ENCODE measurements at regions not wholly inside any gene's neighbourhood (a gene's known extent, or its start where the extent isn't known, plus 50 kb on each side); places are given as distances from the start of the nearest gene placed in this dataset.

- no CpG with 5 or more reads among the region's 8 CpGs for WGBS (ENCODE audit: insufficient coverage, insufficient read length)
- H3K9me3 ChIP-seq (ENCODE audit: control insufficient read depth, insufficient read depth, low read length): no peaks in the 10 kb centered on the region
- H3K4me1 ChIP-seq (ENCODE audit: control insufficient read depth, insufficient read depth, low read length): no peaks in the 10 kb centered on the region
- peak; percentile 66 for DNase-seq (ENCODE audit: low read depth, low spot score)
- no peak overlapping the region for H3K4me3 ChIP-seq (ENCODE audit: low read length)
- no peaks in the 10 kb centered on the region for H3K36me3 ChIP-seq (ENCODE audit: control insufficient read depth, insufficient read depth, low read length)
- H3K27ac ChIP-seq (ENCODE audit: low read length): no peak overlapping the region
- H3K27me3 ChIP-seq (ENCODE audit: control insufficient read depth, insufficient read depth, low read length): no peaks in the 10 kb centered on the region
Measured at GRCh38 chr12:83823386-83824045, 1089.1 kb downstream of the SLC6A15 start.

DNA sequence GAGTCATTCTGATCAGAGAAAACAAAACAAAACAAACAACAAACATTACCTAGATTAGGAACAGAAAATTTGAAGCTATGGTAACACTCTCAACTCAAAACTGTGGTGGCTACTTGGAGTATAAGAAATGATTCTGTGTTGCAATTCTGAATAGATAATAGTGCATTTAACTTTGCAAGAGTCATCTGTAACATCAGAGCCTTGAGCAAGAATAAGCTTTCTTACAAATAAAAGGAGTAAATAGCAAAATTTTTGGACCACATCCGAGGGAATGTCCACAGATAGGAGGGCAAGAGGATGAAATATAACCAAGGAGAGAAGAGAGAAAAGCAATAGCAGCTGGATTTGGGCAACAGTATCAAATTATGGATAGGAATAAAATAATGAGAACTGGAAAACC is 1090.6 kb downstream of the SLC6A15 start:
- whole genome bisulfite sequencing (ENCODE audit: insufficient coverage, insufficient read length): no CpG with 5 or more reads among the region's 1 CpG
- no peaks in the 10 kb centered on the region for H3K9me3 ChIP-seq (ENCODE audit: control insufficient read depth, insufficient read depth, low read length)

GRCh38 chr12:83818881-83819280 is 1093.7 kb downstream of the SLC6A15 start:
- no peak for DNase-seq (ENCODE audit: low read depth, low spot score)
- H3K36me3 ChIP-seq (ENCODE audit: control insufficient read depth, insufficient read depth, low read length): no peaks in the 10 kb centered on the region
- no CpG with 5 or more reads among the region's 1 CpG for WGBS (ENCODE audit: insufficient coverage, insufficient read length)

More for the DNA sequence above, 1090.6 kb downstream of the SLC6A15 start:
- Histone ChIP-seq H3K4me3 (ENCODE audit: low read length) (no peak overlapping the region), H3K27ac (ENCODE audit: low read length) (no peak overlapping the region), H3K36me3 (ENCODE audit: control insufficient read depth, insufficient read depth, low read length) (no peaks in the 10 kb centered on the region), H3K27me3 (ENCODE audit: control insufficient read depth, insufficient read depth, low read length) (no peaks in the 10 kb centered on the region), H3K4me1 (ENCODE audit: control insufficient read depth, insufficient read depth, low read length) (no peaks in the 10 kb centered on the region)
- no peak for DNase-seq (ENCODE audit: low read depth, low spot score)

GRCh38 chr12:83817730-83818129 is 1094.9 kb downstream of the SLC6A15 start:
- no peaks in the 10 kb centered on the region for H3K9me3 ChIP-seq (ENCODE audit: control insufficient read depth, insufficient read depth, low read length)
- H3K36me3 ChIP-seq (ENCODE audit: control insufficient read depth, insufficient read depth, low read length): no peaks in the 10 kb centered on the region
- WGBS (ENCODE audit: insufficient coverage, insufficient read length): no CpG with 5 or more reads among the region's 1 CpG
- H3K27ac ChIP-seq (ENCODE audit: low read length): no peak overlapping the region
- H3K4me3 ChIP-seq (ENCODE audit: low read length): no peak overlapping the region
- no peaks in the 10 kb centered on the region for H3K27me3 ChIP-seq (ENCODE audit: control insufficient read depth, insufficient read depth, low read length)
- DNase-seq (ENCODE audit: low read depth, low spot score): no peak
- H3K4me1 ChIP-seq (ENCODE audit: control insufficient read depth, insufficient read depth, low read length): no peaks in the 10 kb centered on the region

More at GRCh38 chr12:83818881-83819280, 1093.7 kb downstream of the SLC6A15 start:
- no peaks in the 10 kb centered on the region for H3K9me3 ChIP-seq (ENCODE audit: control insufficient read depth, insufficient read depth, low read length)
- H3K27me3 ChIP-seq (ENCODE audit: control insufficient read depth, insufficient read depth, low read length): no peaks in the 10 kb centered on the region
- no peak overlapping the region for H3K27ac ChIP-seq (ENCODE audit: low read length)
- H3K4me3 ChIP-seq (ENCODE audit: low read length): no peak overlapping the region
- no peaks in the 10 kb centered on the region for H3K4me1 ChIP-seq (ENCODE audit: control insufficient read depth, insufficient read depth, low read length)

- no peak for DNase-seq (ENCODE audit: low read depth, low spot score)
- no CpG with 5 or more reads among the region's 3 CpGs for WGBS (ENCODE audit: insufficient coverage, insufficient read length)
- Histone ChIP-seq H3K9me3 (ENCODE audit: control insufficient read depth, insufficient read depth, low read length) (no peaks in the 10 kb centered on the region), H3K4me1 (ENCODE audit: control insufficient read depth, insufficient read depth, low read length) (no peaks in the 10 kb centered on the region), H3K36me3 (ENCODE audit: control insufficient read depth, insufficient read depth, low read length) (no peaks in the 10 kb centered on the region), H3K27ac (ENCODE audit: low read length) (no peak overlapping the region), H3K4me3 (ENCODE audit: low read length) (no peak overlapping the region), H3K27me3 (ENCODE audit: control insufficient read depth, insufficient read depth, low read length) (no peaks in the 10 kb centered on the region)
Measured at GRCh38 chr12:83808591-83808990, 1104.0 kb downstream of the SLC6A15 start.

DNA sequence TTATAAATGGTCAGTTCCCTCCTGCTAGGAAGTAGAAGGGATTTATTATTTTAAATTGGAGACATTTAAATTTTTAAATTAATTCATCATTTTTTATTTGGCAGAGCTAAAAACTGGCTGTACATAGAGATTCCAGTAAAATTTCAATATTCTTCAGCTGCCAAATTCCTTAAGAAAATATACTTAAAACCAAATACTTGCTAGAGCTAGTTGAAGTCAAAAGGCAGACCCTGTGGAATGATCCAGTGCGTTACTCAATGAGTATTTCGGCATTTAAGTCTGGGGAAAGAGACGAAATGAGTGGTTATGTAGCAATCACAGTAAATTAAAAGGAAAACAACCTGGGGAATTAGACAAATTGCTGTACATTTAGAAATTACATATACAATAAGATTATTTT is 1104.7 kb downstream of the SLC6A15 start:
- DNase-seq (ENCODE audit: low read depth, low spot score): no peak
- Histone ChIP-seq H3K9me3 (ENCODE audit: control insufficient read depth, insufficient read depth, low read length) (no peaks in the 10 kb centered on the region), H3K27ac (ENCODE audit: low read length) (no peak overlapping the region), H3K4me3 (ENCODE audit: low read length) (no peak overlapping the region), H3K4me1 (ENCODE audit: control insufficient read depth, insufficient read depth, low read length) (no peaks in the 10 kb centered on the region), H3K36me3 (ENCODE audit: control insufficient read depth, insufficient read depth, low read length) (no peaks in the 10 kb centered on the region), H3K27me3 (ENCODE audit: control insufficient read depth, insufficient read depth, low read length) (no peaks in the 10 kb centered on the region)
- WGBS (ENCODE audit: insufficient coverage, insufficient read length): no CpG with 5 or more reads among the region's 3 CpGs

DNA sequence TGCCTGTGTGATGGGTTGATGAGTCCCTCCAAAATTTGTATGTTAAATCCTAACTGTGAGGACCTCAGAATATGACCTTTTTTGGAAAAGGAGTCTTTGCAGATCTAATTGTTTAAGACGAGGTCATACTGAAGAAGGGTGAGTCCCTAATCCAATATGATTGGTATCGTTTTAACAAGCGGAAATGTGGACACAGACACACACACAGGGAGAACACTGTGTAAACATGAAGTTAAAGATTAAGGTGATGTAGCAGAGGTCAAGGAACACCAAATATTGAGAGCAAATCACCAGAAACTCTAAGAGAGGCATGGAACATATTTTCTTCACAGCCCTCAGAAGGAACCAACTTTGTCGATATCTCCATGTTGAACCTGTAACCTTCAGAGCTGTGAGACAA is 1106.7 kb downstream of the SLC6A15 start:
- H3K27me3 ChIP-seq (ENCODE audit: control insufficient read depth, insufficient read depth, low read length): no peaks in the 10 kb centered on the region
- H3K4me3 ChIP-seq (ENCODE audit: low read length): no peak overlapping the region
- H3K4me1 ChIP-seq (ENCODE audit: control insufficient read depth, insufficient read depth, low read length): no peaks in the 10 kb centered on the region
- no peak overlapping the region for H3K27ac ChIP-seq (ENCODE audit: low read length)
- no peaks in the 10 kb centered on the region for H3K9me3 ChIP-seq (ENCODE audit: control insufficient read depth, insufficient read depth, low read length)
- no peak for DNase-seq (ENCODE audit: low read depth, low spot score)
- no peaks in the 10 kb centered on the region for H3K36me3 ChIP-seq (ENCODE audit: control insufficient read depth, insufficient read depth, low read length)
- no CpG with 5 or more reads among the region's 4 CpGs for WGBS (ENCODE audit: insufficient coverage, insufficient read length)

DNA sequence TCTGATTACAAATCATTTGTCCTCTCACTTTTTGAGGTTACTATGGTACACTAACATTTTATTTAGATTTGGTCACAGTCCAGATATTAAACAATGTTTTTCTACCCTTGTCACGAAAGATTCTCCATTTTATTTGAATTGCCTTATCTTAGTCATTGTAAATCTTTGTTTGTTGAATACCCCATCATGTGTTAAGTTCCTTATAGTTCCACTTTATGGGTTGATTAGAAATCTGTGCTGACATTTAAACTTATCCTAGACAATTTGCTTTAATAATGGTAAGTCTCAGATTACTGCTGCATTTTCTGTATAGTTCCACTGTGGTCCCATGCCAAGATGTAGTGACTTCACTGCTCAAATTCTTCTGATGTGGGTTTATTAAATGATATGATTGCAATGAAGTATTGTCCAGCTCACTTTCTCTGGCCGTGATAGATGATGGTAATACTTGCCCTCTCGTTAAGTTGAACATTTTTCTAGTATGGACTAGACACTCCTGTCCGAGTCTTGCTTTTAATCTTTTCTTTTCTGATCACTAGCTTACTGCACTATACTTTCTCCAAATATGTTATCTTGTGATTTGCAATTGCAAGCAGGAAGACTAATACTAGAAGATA is 1107.3 kb downstream of the SLC6A15 start:
- H3K4me3 ChIP-seq (ENCODE audit: low read length): no peak overlapping the region
- no peaks in the 10 kb centered on the region for H3K27me3 ChIP-seq (ENCODE audit: control insufficient read depth, insufficient read depth, low read length)
- no CpG with 5 or more reads among the region's 4 CpGs for WGBS (ENCODE audit: insufficient coverage, insufficient read length)
- no peak overlapping the region for H3K27ac ChIP-seq (ENCODE audit: low read length)
- DNase-seq (ENCODE audit: low read depth, low spot score): no peak
- H3K9me3 ChIP-seq (ENCODE audit: control insufficient read depth, insufficient read depth, low read length): no peaks in the 10 kb centered on the region
- no peaks in the 10 kb centered on the region for H3K36me3 ChIP-seq (ENCODE audit: control insufficient read depth, insufficient read depth, low read length)
- H3K4me1 ChIP-seq (ENCODE audit: control insufficient read depth, insufficient read depth, low read length): no peaks in the 10 kb centered on the region

DNA sequence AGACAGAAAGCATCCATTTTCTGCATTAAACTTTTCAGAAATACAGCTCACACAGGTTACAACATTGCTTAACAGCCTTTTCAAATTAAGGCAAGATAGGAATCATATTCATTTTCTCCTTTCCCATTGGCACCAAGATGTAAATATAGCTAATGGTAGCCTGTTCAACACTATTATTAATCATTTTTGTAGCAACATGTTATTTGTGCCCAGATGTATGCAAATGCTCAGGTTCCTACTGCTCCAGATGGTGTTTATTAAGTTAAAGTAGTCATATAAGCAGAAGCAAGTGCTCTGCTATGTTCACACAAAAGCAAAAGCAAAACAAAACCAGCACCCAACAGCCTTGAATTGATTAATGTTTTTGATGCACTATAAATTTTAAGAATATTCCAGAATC is 1110.6 kb downstream of the SLC6A15 start:
- Histone ChIP-seq H3K9me3 (ENCODE audit: control insufficient read depth, insufficient read depth, low read length) (no peaks in the 10 kb centered on the region), H3K4me1 (ENCODE audit: control insufficient read depth, insufficient read depth, low read length) (no peaks in the 10 kb centered on the region), H3K36me3 (ENCODE audit: control insufficient read depth, insufficient read depth, low read length) (no peaks in the 10 kb centered on the region), H3K27ac (ENCODE audit: low read length) (no peak overlapping the region), H3K27me3 (ENCODE audit: control insufficient read depth, insufficient read depth, low read length) (no peaks in the 10 kb centered on the region), H3K4me3 (ENCODE audit: low read length) (no peak overlapping the region)
- no peak for DNase-seq (ENCODE audit: low read depth, low spot score)

GRCh38 chr12:83800022-83800421 is 1112.6 kb downstream of the SLC6A15 start:
- no peak overlapping the region for H3K4me3 ChIP-seq (ENCODE audit: low read length)
- H3K4me1 ChIP-seq (ENCODE audit: control insufficient read depth, insufficient read depth, low read length): no peaks in the 10 kb centered on the region
- H3K27me3 ChIP-seq (ENCODE audit: control insufficient read depth, insufficient read depth, low read length): no peaks in the 10 kb centered on the region
- no CpG with 5 or more reads among the region's 2 CpGs for WGBS (ENCODE audit: insufficient coverage, insufficient read length)
- H3K27ac ChIP-seq (ENCODE audit: low read length): no peak overlapping the region
- no peak for DNase-seq (ENCODE audit: low read depth, low spot score)
- H3K9me3 ChIP-seq (ENCODE audit: control insufficient read depth, insufficient read depth, low read length): no peaks in the 10 kb centered on the region
- no peaks in the 10 kb centered on the region for H3K36me3 ChIP-seq (ENCODE audit: control insufficient read depth, insufficient read depth, low read length)

- WGBS (ENCODE audit: insufficient coverage, insufficient read length): no CpG with 5 or more reads among the region's 3 CpGs
- H3K27ac ChIP-seq (ENCODE audit: low read length): no peak overlapping the region
- no peaks in the 10 kb centered on the region for H3K4me1 ChIP-seq (ENCODE audit: control insufficient read depth, insufficient read depth, low read length)
- no peak for DNase-seq (ENCODE audit: low read depth, low spot score)
- no peak overlapping the region for H3K4me3 ChIP-seq (ENCODE audit: low read length)
- H3K27me3 ChIP-seq (ENCODE audit: control insufficient read depth, insufficient read depth, low read length): no peaks in the 10 kb centered on the region
- no peaks in the 10 kb centered on the region for H3K36me3 ChIP-seq (ENCODE audit: control insufficient read depth, insufficient read depth, low read length)
- H3K9me3 ChIP-seq (ENCODE audit: control insufficient read depth, insufficient read depth, low read length): no peaks in the 10 kb centered on the region
Measured at GRCh38 chr12:83796531-83796930, 1109.8 kb downstream of the TMTC2 start.

All from iPS DF 6.9 (cell line).